MM.1S (cell line): ENCODE measurements at regions not wholly inside any gene's neighbourhood (a gene's known extent, or its start where the extent isn't known, plus 50 kb on each side); places are given as distances from the start of the nearest gene placed in this dataset.
A peak's percentile ranks its signal among the peaks of the same experiment; 100 is the strongest.

ENCODE experiments used
- DNase-seq: peaks from one replicate; pipeline ENCODE4 v3.0.0-alpha.2; 2015
- H2AFZ ChIP-seq: fragments of 300-600 bp; sonication (generic); 2 replicates; pipeline ENCODE4 v1.6.0; 2016; ENCODE audit warnings: antibody characterized with exemption, low read length
- H3F3A ChIP-seq: fragments of 300-600 bp; sonication (generic); 2 replicates; pipeline ENCODE4 v1.6.1; 2016; ENCODE audit warnings: mild to moderate bottlenecking, antibody characterized with exemption, low read length, moderate library complexity, mixed read lengths; ENCODE audit not compliant: insufficient read depth
- H3K27ac ChIP-seq: fragments of 300-600 bp; sonication (generic); 2 replicates; pipeline ENCODE4 v1.5.1; 2016; ENCODE audit warnings: mild to moderate bottlenecking, low read length
- H3K27me3 ChIP-seq: fragments of 300-600 bp; sonication (generic); replicated peaks from 2 replicates; pipeline ENCODE4 v1.6.0; 2016; ENCODE audit warnings: low read length; ENCODE audit not compliant: insufficient read depth
- H3K36me3 ChIP-seq: fragments of 300-600 bp; sonication (generic); replicated peaks from 2 replicates; pipeline ENCODE4 v1.6.1; 2016; ENCODE audit warnings: mild to moderate bottlenecking, low read length, mixed read lengths; ENCODE audit not compliant: insufficient read depth
- H3K4me1 ChIP-seq: fragments of 300-600 bp; sonication (generic); 2 replicates; pipeline ENCODE4 v1.6.1; 2016; ENCODE audit warnings: low read length, mixed read lengths
- H3K4me2 ChIP-seq: fragments of 300-600 bp; sonication (generic); 2 replicates; pipeline ENCODE4 v1.6.0; 2016; ENCODE audit warnings: low read depth, low read length
- H3K4me3 ChIP-seq: fragments of 300-600 bp; sonication (generic); 2 replicates; pipeline ENCODE4 v1.5.1; 2016; ENCODE audit warnings: low read length, mixed read lengths
- H3K79me2 ChIP-seq: fragments of 300-600 bp; sonication (generic); 2 replicates; pipeline ENCODE4 v1.6.1; 2016; ENCODE audit warnings: mixed run types, low read length, mixed read lengths
- H3K9ac ChIP-seq: fragments of 300-600 bp; sonication (generic); 2 replicates; pipeline ENCODE4 v1.6.1; 2016; ENCODE audit warnings: low read length, mixed read lengths
- H3K9me2 ChIP-seq: fragments of 300-600 bp; sonication (generic); replicated peaks from 2 replicates; pipeline ENCODE4 v1.6.1; 2016; ENCODE audit warnings: mild to moderate bottlenecking, low read length, mixed read lengths; ENCODE audit not compliant: insufficient read depth
- H3K9me3 ChIP-seq: fragments of 300-600 bp; sonication (generic); replicated peaks from 2 replicates; pipeline ENCODE4 v1.6.1; 2016; ENCODE audit warnings: mild to moderate bottlenecking, low read length, mixed read lengths; ENCODE audit not compliant: insufficient read depth
- H4K20me1 ChIP-seq: fragments of 300-600 bp; sonication (generic); 2 replicates; pipeline ENCODE4 v1.6.1; 2016; ENCODE audit warnings: mild to moderate bottlenecking, low read length, moderate library complexity, mixed read lengths; ENCODE audit not compliant: insufficient read depth
- CTCF ChIP-seq: fragments of 300-600 bp; sonication (generic); IDR thresholded peaks from 2 replicates; pipeline ENCODE4 v1.5.1; 2016; ENCODE audit warnings: antibody characterized with exemption, low read length, mixed read lengths
- EZH2 ChIP-seq: fragments of 300-600 bp; sonication (generic); optimal IDR thresholded peaks from 2 replicates; pipeline ENCODE3; 2017; ENCODE audit warnings: low read depth, mild to moderate bottlenecking, antibody characterized with exemption, low read length, mixed read lengths
- EZH2phosphoT487 ChIP-seq: fragments of 300-600 bp; sonication (generic); IDR thresholded peaks from 2 replicates; pipeline ENCODE4 v1.6.1; 2018; ENCODE audit warnings: antibody characterized with exemption, low read length

GRCh38 chr4:104728380-104729122, 233.9 kb upstream of the CXXC4 start:
- no peak overlapping the region for H3K27ac ChIP-seq
- H2AFZ ChIP-seq = no peak overlapping the region
- no peak for DNase-seq

DNA sequence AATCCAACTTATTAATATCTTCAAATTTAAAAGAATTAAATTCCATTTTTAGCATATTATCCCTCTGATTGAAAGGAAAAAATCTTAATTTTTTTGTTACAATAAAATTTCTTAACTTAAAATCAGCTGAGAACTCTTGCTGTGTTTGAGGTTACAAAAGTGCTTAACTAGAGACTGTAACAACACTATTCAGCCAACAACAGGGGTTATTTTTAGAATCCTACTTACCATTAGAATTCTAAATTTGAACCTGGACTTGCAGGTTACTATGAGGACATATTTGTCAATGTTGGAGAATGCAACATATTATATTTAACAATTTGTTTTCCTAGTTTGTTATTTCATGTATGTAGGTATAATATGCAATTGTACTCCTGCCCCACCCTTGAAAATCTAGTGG, 238.1 kb upstream of the CXXC4 start:
- Histone ChIP-seq H3K9me3 (no peaks in the 10 kb centered on the region), H3K4me3 (no peak overlapping the region), H3K9ac (no peak overlapping the region), H3K36me3 (no peaks in the 10 kb centered on the region), H3F3A (no peaks in the 10 kb centered on the region), H2AFZ (no peak overlapping the region), H3K4me1 (peaks cover 31% of the 10 kb centered on the region), H4K20me1 (no peaks in the 10 kb centered on the region), H3K27ac (no peak overlapping the region), H3K79me2 (no peaks in the 10 kb centered on the region), H3K4me2 (peak overlapping the region; percentile 10; the same call in 1 of the 2 replicates), H3K27me3 (no peaks in the 10 kb centered on the region), H3K9me2 (no peaks in the 10 kb centered on the region)
- TF ChIP-seq EZH2phosphoT487 (no peak), EZH2 (no peak)
- DNase-seq = peak; percentile 25

More at GRCh38 chr4:104728380-104729122, 233.9 kb upstream of the CXXC4 start:
- no peaks in the 10 kb centered on the region for H4K20me1 ChIP-seq
- TF ChIP-seq CTCF = no peak
- TF ChIP-seq EZH2phosphoT487 = no peak
- TF ChIP-seq EZH2 = no peak
- peaks cover 17% of the 10 kb centered on the region for H3K4me1 ChIP-seq
- H3K9me2 ChIP-seq = no peaks in the 10 kb centered on the region
- no peak overlapping the region for H3K4me3 ChIP-seq
- H3K9ac ChIP-seq = no peak overlapping the region
- H3F3A ChIP-seq = no peaks in the 10 kb centered on the region
- H3K27me3 ChIP-seq = no peaks in the 10 kb centered on the region
- H3K4me2 ChIP-seq = no peak overlapping the region
- H3K9me3 ChIP-seq = no peaks in the 10 kb centered on the region
- no peaks in the 10 kb centered on the region for H3K79me2 ChIP-seq
- H3K36me3 ChIP-seq = no peaks in the 10 kb centered on the region

DNA sequence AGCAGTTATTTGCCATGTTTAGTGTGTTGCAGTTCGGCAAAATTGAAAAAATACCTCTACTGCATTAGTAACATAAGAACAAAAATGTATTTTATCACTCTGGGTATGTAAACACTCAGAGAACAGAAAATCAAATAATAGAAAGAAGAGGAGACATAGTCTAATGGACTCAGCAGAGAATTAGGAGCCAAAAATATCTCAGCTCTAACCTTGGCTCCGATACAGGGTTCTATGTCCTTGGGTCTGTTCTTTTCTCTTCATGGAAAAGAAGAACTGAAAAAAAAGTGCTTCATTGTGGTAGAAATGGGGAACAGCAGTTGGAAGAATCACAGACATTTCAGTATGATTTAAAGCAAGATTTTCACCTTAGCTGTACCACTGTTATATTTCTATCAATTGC, 240.5 kb upstream of the CXXC4 start:
- no peak overlapping the region for H3K4me2 ChIP-seq

More for the DNA sequence above, 240.5 kb upstream of the CXXC4 start:
- no peaks in the 10 kb centered on the region for H3K9me2 ChIP-seq
- no peaks in the 10 kb centered on the region for H3K36me3 ChIP-seq
- H3K9me3 ChIP-seq = no peaks in the 10 kb centered on the region
- no peak for DNase-seq
- H3K4me3 ChIP-seq = no peak overlapping the region
- H4K20me1 ChIP-seq = no peaks in the 10 kb centered on the region
- no peak overlapping the region for H3K27ac ChIP-seq
- no peaks in the 10 kb centered on the region for H3K79me2 ChIP-seq
- no peak for TF ChIP-seq EZH2
- no peak for TF ChIP-seq EZH2phosphoT487
- no peak for TF ChIP-seq CTCF
- H3F3A ChIP-seq = no peaks in the 10 kb centered on the region
- no peaks in the 10 kb centered on the region for H3K27me3 ChIP-seq
- no peak overlapping the region for H2AFZ ChIP-seq
- H3K4me1 ChIP-seq = peaks cover 34% of the 10 kb centered on the region
- H3K9ac ChIP-seq = no peak overlapping the region
